HepG2 (cell line): ENCODE measurements at regions not wholly inside any gene's neighbourhood (a gene's known extent, or its start where the extent isn't known, plus 50 kb on each side); places are given as distances from the start of the nearest gene placed in this dataset.

Experiments
- ATAC-seq: fragments of 200-7000 bp; cut with Tn5 transposase; 3 replicates; pipeline ENCODE4 v1.9.1; 2020; ENCODE audit warnings: mild to moderate bottlenecking, moderate library complexity
- BruUV-seq: library from RNA; stranded (reverse); fragments of 400-500 nt; replicated peaks from 2 replicates; lab custom pipeline; 2021; lab: Mats Ljungman, UMichigan
- CTCF ChIA-PET: fragments of 300-600 bp; formaldehyde crosslinking; extraction: SDS; loops from one replicate; lab custom pipeline; 2021; ENCODE audit warnings: low total read pairs, inconsistent platforms, low intra/inter-chr PET ratio; lab: Yijun Ruan, JAX
- POLR2A ChIA-PET: fragments of 350-600 bp; sonication (Branson Sonifier 250); formaldehyde crosslinking; loops from one replicate; lab custom pipeline; 2020; ENCODE audit warnings: antibody characterized with exemption, inconsistent platforms; lab: Yijun Ruan, JAX
- DNase-seq: peaks from one replicate; pipeline ENCODE4 v3.0.0-alpha.2; 2015; ENCODE audit warnings: low spot score
- FAIRE-seq: peaks from 3 replicates; lab custom pipeline; 2011; peaks lifted over from hg19 to GRCh38; lab: Jason Lieb, UNC
- H2AFZ ChIP-seq: one replicate; pipeline ENCODE4 v1.6.1; 2011; ENCODE audit warnings: low read length, inconsistent platforms
- H3K27ac ChIP-seq: fragments of 300-600 bp; 3 replicates; pipeline ENCODE4 v1.8.0; 2011; ENCODE audit warnings: mixed run types, mild to moderate bottlenecking, mixed read lengths, low read length, inconsistent platforms; ENCODE audit not compliant: insufficient read depth; ENCODE audit errors: extremely low read length
- H3K27me3 ChIP-seq, 2 experiments: fragments of 200-600 bp in 1 of 2; 2 replicates in 1 of 2; 3 replicates in 1 of 2; pipeline versions ENCODE4 v1.6.0 to v1.8.0; 2011; ENCODE audit warnings: low read length in 2 of 2, mild to moderate bottlenecking in 2 of 2, moderate library complexity in 2 of 2, inconsistent platforms in 1 of 2; ENCODE audit not compliant: insufficient read depth in 2 of 2, control insufficient read depth in 1 of 2
- H3K36me3 ChIP-seq, 2 experiments: fragments of 200-600 bp in 1 of 2; replicated peaks in 1 of 2; 2 replicates in 1 of 2; 3 replicates in 1 of 2; pipeline versions ENCODE4 v1.5.1 to v1.8.0; 2011; ENCODE audit warnings: low read length in 2 of 2, inconsistent platforms in 1 of 2; ENCODE audit not compliant: insufficient read depth in 2 of 2, control insufficient read depth in 1 of 2
- H3K4me1 ChIP-seq: 2 replicates; pipeline ENCODE4 v1.5.1; 2012; ENCODE audit warnings: low read length, inconsistent platforms; ENCODE audit not compliant: insufficient read depth
- H3K4me2 ChIP-seq: 2 replicates; pipeline ENCODE4 v1.6.0; 2011; ENCODE audit warnings: low read depth, low read length, inconsistent platforms
- H3K4me3 ChIP-seq, 3 experiments: fragments of 200-600 bp in 1 of 3; sonication (generic), shearing (Covaris generic) in 1 of 3; replicated peaks in 1 of 3; 2 replicates each; pipeline ENCODE4 v1.5.1; 2011 to 2016; ENCODE audit warnings: low read length in 3 of 3, inconsistent platforms in 2 of 3, low read depth in 2 of 3, mild to moderate bottlenecking in 2 of 3, control low read depth in 1 of 3, mixed read lengths in 1 of 3; ENCODE audit not compliant: insufficient read depth in 1 of 3
- H3K79me2 ChIP-seq: one replicate; pipeline ENCODE4 v1.6.1; 2011; ENCODE audit warnings: low read length, inconsistent platforms; ENCODE audit not compliant: insufficient read depth
- H3K9ac ChIP-seq: 2 replicates; pipeline ENCODE4 v1.6.0; 2011; ENCODE audit warnings: mild to moderate bottlenecking, low read depth, low read length, inconsistent platforms; ENCODE audit not compliant: insufficient read depth
- H3K9me3 ChIP-seq: 2 replicates; pipeline ENCODE4 v1.5.1; 2012; ENCODE audit warnings: mild to moderate bottlenecking, low read length
- H4K20me1 ChIP-seq: 2 replicates; pipeline ENCODE4 v1.6.0; 2011; ENCODE audit warnings: inconsistent platforms, mild to moderate bottlenecking, low read length, moderate library complexity; ENCODE audit not compliant: insufficient read depth
- ARNTL ChIP-seq: sonication (generic); formaldehyde crosslinking; IDR thresholded peaks from 2 replicates; pipeline ENCODE4 v1.4.0; 2020; ENCODE audit warnings: mild to moderate bottlenecking, missing genetic modification reagents
- BRD4 ChIP-seq: sonication (generic); formaldehyde crosslinking; IDR thresholded peaks from 2 replicates; pipeline ENCODE4 v1.4.0; 2020; ENCODE audit warnings: missing genetic modification reagents
- FOXO1 ChIP-seq: sonication (generic); formaldehyde crosslinking; IDR thresholded peaks from 2 replicates; pipeline ENCODE4 v1.4.0; 2020; ENCODE audit warnings: missing genetic modification reagents
- KLF11 ChIP-seq: IDR thresholded peaks from 2 replicates; pipeline ENCODE4 v1.6.1; 2016; ENCODE audit warnings: missing compliant biosample characterization
- MEF2D ChIP-seq: sonication (generic); formaldehyde crosslinking; IDR thresholded peaks from 2 replicates; pipeline ENCODE4 v1.5.1; 2020; ENCODE audit warnings: mild to moderate bottlenecking, missing genetic modification reagents
- POLR2G ChIP-seq: fragments of 200-400 bp; formaldehyde crosslinking; IDR thresholded peaks from 2 replicates; pipeline ENCODE4 v1.6.1; 2018; ENCODE audit warnings: mild to moderate bottlenecking, low read depth, low read length, moderate library complexity
- ZC3H4 ChIP-seq: sonication (generic); formaldehyde crosslinking; IDR thresholded peaks from 2 replicates; pipeline ENCODE4 v1.4.0; 2020; ENCODE audit warnings: missing genetic modification reagents, borderline replicate concordance
- ZFP1 ChIP-seq: IDR thresholded peaks from 2 replicates; pipeline ENCODE4 v1.6.1; 2016
- ZGPAT ChIP-seq: IDR thresholded peaks from 2 replicates; pipeline ENCODE4 v1.6.1; 2016; ENCODE audit warnings: mild to moderate bottlenecking
- ZNF101 ChIP-seq: sonication (generic); formaldehyde crosslinking; IDR thresholded peaks from 2 replicates; pipeline ENCODE4 v1.4.0; 2020; ENCODE audit warnings: mild to moderate bottlenecking, low read depth, missing genetic modification reagents, borderline replicate concordance
- ZNF335 ChIP-seq: sonication (generic); formaldehyde crosslinking; IDR thresholded peaks from 2 replicates; pipeline ENCODE4 v1.4.0; 2020; ENCODE audit warnings: missing genetic modification reagents
- ZNF337 ChIP-seq: sonication (generic); formaldehyde crosslinking; IDR thresholded peaks from 2 replicates; pipeline ENCODE4 v1.5.1; 2020; ENCODE audit warnings: missing genetic modification reagents, low read depth, mild to moderate bottlenecking, borderline replicate concordance
- ZNF709 ChIP-seq: sonication (generic); formaldehyde crosslinking; IDR thresholded peaks from 2 replicates; pipeline ENCODE4 v1.5.0; 2020; ENCODE audit warnings: mild to moderate bottlenecking, missing genetic modification reagents
- in situ Hi-C: cut with HindIII; loops from 2 replicates; pipeline ENCODE4 v1.10.0; 2017; ENCODE audit warnings: low pct_unique_long_range_greater_than_20kb; ENCODE audit not compliant: extremely low pct_ligation_motif_present
- intact Hi-C: fragments of 100-400 bp; cut with micrococcal nuclease; formaldehyde crosslinking; loops from one replicate; pipeline ENCODE4 v1.10.0; 2022; ENCODE audit not compliant: unreplicated experiment

DNA sequence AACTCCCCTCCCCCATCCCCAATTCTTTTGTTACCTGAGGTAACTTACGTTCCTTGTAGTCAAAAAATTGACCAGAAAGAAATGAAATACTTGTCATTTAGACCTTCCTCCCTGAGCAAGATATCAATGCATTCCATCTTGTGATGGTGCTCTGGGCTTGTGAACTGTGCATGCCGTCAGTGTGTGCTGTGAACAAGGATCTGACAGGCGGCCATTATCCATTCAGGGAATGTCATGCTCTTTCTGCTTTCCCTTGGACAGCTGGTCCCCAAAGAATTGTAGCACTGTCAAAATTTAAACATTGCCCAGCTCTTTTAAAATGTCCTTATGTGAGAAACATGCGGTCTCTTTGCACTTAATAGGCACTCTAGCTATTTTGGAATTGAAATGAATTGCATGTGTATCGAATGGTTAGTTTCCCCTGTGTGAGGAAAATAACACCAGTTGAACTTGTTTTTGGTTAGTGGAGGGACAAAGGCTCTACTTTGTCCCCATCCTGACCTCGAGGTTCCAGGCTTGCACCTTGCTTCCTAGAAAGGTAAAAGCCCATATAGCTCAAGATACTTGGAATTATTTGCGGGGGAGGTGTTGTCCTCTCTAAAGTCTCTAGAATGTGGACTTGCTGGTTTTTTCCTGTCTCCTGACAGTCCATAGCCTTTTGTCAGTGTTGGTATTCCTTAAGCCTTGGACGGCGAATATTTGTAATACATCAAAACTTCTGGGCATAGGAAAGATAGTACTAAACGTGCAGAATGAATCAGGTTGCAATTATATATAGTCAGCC, 350.9 kb downstream of the NUP35 start (continued):
- no peak for TF ChIP-seq BRD4 (CRISPR knock-in tag)
- TF ChIP-seq ZNF335 (CRISPR knock-in tag) = no peak

GRCh38 chr2:183476490-183476889, 352.2 kb downstream of the NUP35 start:
- Histone ChIP-seq H3K79me2 (no peaks in the 10 kb centered on the region), H3K4me3 (no peak overlapping the region), H3K27me3 (no peaks in the 10 kb centered on the region), H3K36me3 (no peaks in the 10 kb centered on the region), H3K9me3 (0 out of 2 replicates have a peak, but pooled peaks cover 3% of the 10 kb centered on the region), H2AFZ (no peak overlapping the region), H3K27ac (no peak overlapping the region), H3K9ac (no peak overlapping the region), H3K4me2 (no peak overlapping the region), H3K4me1 (no peaks in the 10 kb centered on the region), H4K20me1 (no peaks in the 10 kb centered on the region)
- CTCF ChIA-PET = no interaction called here
- in situ Hi-C loops = no loop called here
- intact Hi-C loops = no loop called here
- FAIRE-seq (no peak), ATAC-seq (no peak), DNase-seq (no peak)
- POLR2A ChIA-PET = no interaction called here
- TF ChIP-seq MEF2D (no peak), ZGPAT (no peak), ZNF709 (CRISPR knock-in tag) (no peak), ZNF101 (CRISPR knock-in tag) (no peak), ZNF337 (CRISPR knock-in tag) (no peak), ZFP1 (CRISPR knock-in tag) (no peak), ZC3H4 (CRISPR knock-in tag) (no peak), POLR2G (no peak), KLF11 (CRISPR knock-in tag) (no peak), FOXO1 (CRISPR knock-in tag) (no peak), ARNTL (CRISPR knock-in tag) (no peak)
- BruUV-seq = no TSS peak
